ENCODE measurements at regions not wholly inside any gene's neighbourhood (a gene's known extent, or its start where the extent isn't known, plus 50 kb on each side); places are given as distances from the start of the nearest gene placed in this dataset.

GRCh38 chr10:9886772-9887171, 1130.9 kb upstream of the CELF2 start:
- no peaks in the 10 kb centered on the region for H3K4me1 ChIP-seq
- no peaks in the 10 kb centered on the region for H3K36me3 ChIP-seq
- peaks cover 0 to 6% (median 0%) of the 10 kb centered on the region in 3 donors for H3K9me3 ChIP-seq
- no peaks in the 10 kb centered on the region for H3K27me3 ChIP-seq
- DNase-seq: no peak
- WGBS, 2 donors: 43 to 53% methylated on average over 1 of the region's 1 CpG
- intact Hi-C loops (cut with DNase I): no loop called here
- TF ChIP-seq CTCF (IDR thresholded peaks at IDR 0.05) (no peak), POLR2A (IDR thresholded peaks at IDR 0.05) (no peak)
- H3K4me3 ChIP-seq: no peak overlapping the region
- no peak overlapping the region for H3K27ac ChIP-seq

- H3K27me3 ChIP-seq: no peaks in the 10 kb centered on the region
- DNase-seq: no peak
- TF ChIP-seq POLR2A (IDR thresholded peaks at IDR 0.05) (no peak), CTCF (IDR thresholded peaks at IDR 0.05) (no peak)
- WGBS, 2 donors: 81 to 88% methylated on average over 2 of the region's 2 CpGs
- H3K4me3 ChIP-seq: no peak overlapping the region
- intact Hi-C loops (cut with DNase I): no loop called here
- H3K36me3 ChIP-seq: no peaks in the 10 kb centered on the region
- no peak overlapping the region for H3K27ac ChIP-seq
- H3K9me3 ChIP-seq: no peaks in the 10 kb centered on the region
- no peaks in the 10 kb centered on the region for H3K4me1 ChIP-seq
These were observed 1122.2 kb upstream of the CELF2 start for GRCh38 chr10:9895453-9895852.

GRCh38 chr10:9895981-9896380, 1121.7 kb upstream of the CELF2 start:
- TF ChIP-seq CTCF (IDR thresholded peaks at IDR 0.05) (no peak), POLR2A (IDR thresholded peaks at IDR 0.05) (no peak)
- intact Hi-C loops (cut with DNase I): no loop called here
- Histone ChIP-seq H3K4me1 (no peaks in the 10 kb centered on the region), H3K9me3 (no peaks in the 10 kb centered on the region), H3K4me3 (no peak overlapping the region), H3K27ac (no peak overlapping the region), H3K27me3 (no peaks in the 10 kb centered on the region), H3K36me3 (no peaks in the 10 kb centered on the region)
- DNase-seq: no peak

GRCh38 chr10:9898633-9899395, 1118.9 kb upstream of the CELF2 start:
- no peak for DNase-seq
- Histone ChIP-seq H3K9me3 (no peaks in the 10 kb centered on the region), H3K27ac (no peak overlapping the region), H3K4me1 (no peaks in the 10 kb centered on the region), H3K27me3 (no peaks in the 10 kb centered on the region), H3K36me3 (no peaks in the 10 kb centered on the region), H3K4me3 (no peak overlapping the region)
- intact Hi-C loops (cut with DNase I): no loop called here
- 47 to 55% methylated on average over 5 to 6 of the region's 6 CpGs for WGBS, 2 donors
- no peak for TF ChIP-seq CTCF (IDR thresholded peaks at IDR 0.05)
- TF ChIP-seq POLR2A (IDR thresholded peaks at IDR 0.05): no peak

GRCh38 chr10:9900751-9901150, 1116.9 kb upstream of the CELF2 start:
- intact Hi-C loops (cut with DNase I): no loop called here
- Histone ChIP-seq H3K27ac (no peak overlapping the region), H3K27me3 (no peaks in the 10 kb centered on the region), H3K9me3 (no peaks in the 10 kb centered on the region), H3K4me3 (no peak overlapping the region), H3K36me3 (no peaks in the 10 kb centered on the region), H3K4me1 (no peaks in the 10 kb centered on the region)
- DNase-seq: no peak
- TF ChIP-seq CTCF (IDR thresholded peaks at IDR 0.05) (no peak), POLR2A (IDR thresholded peaks at IDR 0.05) (no peak)

Measured in esophagus squamous epithelium (tissue), 5 donors.